ENCODE measurements at regions not wholly inside any gene's neighbourhood (a gene's known extent, or its start where the extent isn't known, plus 50 kb on each side); places are given as distances from the start of the nearest gene placed in this dataset.
"Not testable (repeated sequence)": the region's sequence is repeated elsewhere in the genome, so short reads cannot be mapped to it uniquely, and the experiment has no call there.

GRCh38 chr1:30000266-30000665, 723.1 kb downstream of the MATN1 start:
- no peaks in the 10 kb centered on the region for H3K27me3 ChIP-seq (ENCODE audit: control insufficient read depth, insufficient read depth, low read length)
- DNase-seq (ENCODE audit: low read depth): no peak
- no peak for TF ChIP-seq CTCF (IDR thresholded peaks at IDR 0.05; ENCODE audit: insufficient read depth, low read length, poor library complexity, severe bottlenecking)
- no peak overlapping the region for H3K4me3 ChIP-seq (ENCODE audit: low read depth, low read length)
- H3K36me3 ChIP-seq (ENCODE audit: control insufficient read depth, insufficient read depth, low read length): no peaks in the 10 kb centered on the region

GRCh38 chr1:29999595-29999994, 723.8 kb downstream of the MATN1 start:
- H3K27me3 ChIP-seq (ENCODE audit: control insufficient read depth, insufficient read depth, low read length): no peaks in the 10 kb centered on the region
- no peak overlapping the region for H3K4me3 ChIP-seq (ENCODE audit: low read depth, low read length)
- no peak for DNase-seq (ENCODE audit: low read depth)
- no peaks in the 10 kb centered on the region for H3K36me3 ChIP-seq (ENCODE audit: control insufficient read depth, insufficient read depth, low read length)
- TF ChIP-seq CTCF (IDR thresholded peaks at IDR 0.05; ENCODE audit: insufficient read depth, low read length, poor library complexity, severe bottlenecking): no peak

- no peak for TF ChIP-seq CTCF (IDR thresholded peaks at IDR 0.05; ENCODE audit: insufficient read depth, low read length, poor library complexity, severe bottlenecking)
- Histone ChIP-seq H3K4me3 (ENCODE audit: low read depth, low read length) (no peak overlapping the region), H3K27me3 (ENCODE audit: control insufficient read depth, insufficient read depth, low read length) (no peaks in the 10 kb centered on the region), H3K36me3 (ENCODE audit: control insufficient read depth, insufficient read depth, low read length) (no peaks in the 10 kb centered on the region)
- DNase-seq (ENCODE audit: low read depth): no peak
These were observed 724.7 kb downstream of the MATN1 start for GRCh38 chr1:29998686-29999085.

GRCh38 chr1:29997818-29998217, 725.6 kb downstream of the MATN1 start:
- not testable (repeated sequence) for DNase-seq (ENCODE audit: low read depth); H3K36me3 ChIP-seq (ENCODE audit: control insufficient read depth, insufficient read depth, low read length); H3K4me3 ChIP-seq (ENCODE audit: low read depth, low read length); H3K27me3 ChIP-seq (ENCODE audit: control insufficient read depth, insufficient read depth, low read length)

GRCh38 chr1:29993950-29994349, 729.4 kb downstream of the MATN1 start:
- H3K36me3 ChIP-seq (ENCODE audit: control insufficient read depth, insufficient read depth, low read length): no peaks in the 10 kb centered on the region
- no peak overlapping the region for H3K4me3 ChIP-seq (ENCODE audit: low read depth, low read length)
- DNase-seq (ENCODE audit: low read depth): no peak
- no peak for TF ChIP-seq CTCF (IDR thresholded peaks at IDR 0.05; ENCODE audit: insufficient read depth, low read length, poor library complexity, severe bottlenecking)
- H3K27me3 ChIP-seq (ENCODE audit: control insufficient read depth, insufficient read depth, low read length): no peaks in the 10 kb centered on the region

- no peak for DNase-seq (ENCODE audit: low read depth)
- no peaks in the 10 kb centered on the region for H3K27me3 ChIP-seq (ENCODE audit: control insufficient read depth, insufficient read depth, low read length)
- no peak for TF ChIP-seq CTCF (IDR thresholded peaks at IDR 0.05; ENCODE audit: insufficient read depth, low read length, poor library complexity, severe bottlenecking)
- no peaks in the 10 kb centered on the region for H3K36me3 ChIP-seq (ENCODE audit: control insufficient read depth, insufficient read depth, low read length)
- no peak overlapping the region for H3K4me3 ChIP-seq (ENCODE audit: low read depth, low read length)
These were observed 731.6 kb downstream of the MATN1 start for GRCh38 chr1:29991815-29992214.

Data from kidney epithelial cell (primary cell).